Posterior vena cava (tissue), 2 donors: ENCODE measurements at regions not wholly inside any gene's neighbourhood (a gene's known extent, or its start where the extent isn't known, plus 50 kb on each side); places are given as distances from the start of the nearest gene placed in this dataset.

Source experiments
- DNase-seq: peaks from one replicate; pipeline ENCODE4 v3.0.0-alpha.2; 2020; ENCODE audit warnings: low spot score
- intact Hi-C, 2 donors: fragments of 100-400 bp; cut with DNase I; formaldehyde crosslinking; loops; one replicate each; pipeline versions ENCODE4 v1.14.1 to v1.14.2; 2022 to 2023
- donor health status: DM: yes; HTN: yes; CAD: no.
- donor health status: DM: yes; HTN: yes; CAD: no.

- DNase-seq: peak; percentile 5
- intact Hi-C loops: no loop called here
These were observed 676.1 kb downstream of the PTPRU start for GRCh38 chr1:29912425-29912824.

- DNase-seq: no peak
- intact Hi-C loops: loop anchor here in 1 of 2 donors (10.0 kb wide), 1 partner anchor 345 kb away; no protein-coding TSS in a partner anchor
These were observed 673.6 kb downstream of the PTPRU start for GRCh38 chr1:29909962-29910361.

- peak; percentile 41 for DNase-seq
- intact Hi-C loops: loop anchor here in 1 of 2 donors (10.0 kb wide), 1 partner anchor 347 kb away; no protein-coding TSS in a partner anchor
These were observed 671.3 kb downstream of the PTPRU start for GRCh38 chr1:29907596-29907995.

- intact Hi-C loops: loop anchor here in 1 of 2 donors (10.0 kb wide), 1 partner anchor 348 kb away; no protein-coding TSS in a partner anchor
- peak; percentile 30 for DNase-seq
These were observed 670.6 kb downstream of the PTPRU start for GRCh38 chr1:29906927-29907326.

- DNase-seq: no peak
These were observed 667.3 kb downstream of the PTPRU start for GRCh38 chr1:29903548-29904166.

GRCh38 chr1:29901624-29902325 lies 665.5 kb downstream of the PTPRU start:
- peak; percentile 30 for DNase-seq
- intact Hi-C loops: loop anchor here in 1 of 2 donors (10.0 kb wide), 1 partner anchor 353 kb away; no protein-coding TSS in a partner anchor

More at GRCh38 chr1:29903548-29904166, 667.3 kb downstream of the PTPRU start:
- intact Hi-C loops: loop anchor here in 1 of 2 donors (10.0 kb wide), 1 partner anchor 351 kb away; no protein-coding TSS in a partner anchor

- peak; percentile 54 for DNase-seq
- intact Hi-C loops: loop anchor here in 1 of 2 donors (10.0 kb wide), 1 partner anchor 354 kb away; no protein-coding TSS in a partner anchor
These were observed 664.4 kb downstream of the PTPRU start for GRCh38 chr1:29900712-29901111.

- intact Hi-C loops: loop anchor here in 1 of 2 donors (10.0 kb wide), 1 partner anchor 355 kb away; no protein-coding TSS in a partner anchor
- DNase-seq: peak; percentile 5
These were observed 663.9 kb downstream of the PTPRU start for GRCh38 chr1:29900104-29900679.

- DNase-seq: no peak
- intact Hi-C loops: no loop called here
These were observed 660.7 kb downstream of the PTPRU start for GRCh38 chr1:29896791-29897714.

- intact Hi-C loops: no loop called here
- DNase-seq: no peak
These were observed 660.0 kb downstream of the PTPRU start for GRCh38 chr1:29896300-29896699.

- peak; percentile 58 for DNase-seq
- intact Hi-C loops: no loop called here
These were observed 658.9 kb downstream of the PTPRU start for GRCh38 chr1:29895201-29895600.

GRCh38 chr1:29894311-29894710 lies 658.0 kb downstream of the PTPRU start:
- DNase-seq: no peak
- intact Hi-C loops: no loop called here

- intact Hi-C loops: no loop called here
These were observed 657.5 kb downstream of the PTPRU start for GRCh38 chr1:29893806-29894205.

GRCh38 chr1:29893046-29893723 lies 656.9 kb downstream of the PTPRU start:
- DNase-seq: no peak
- intact Hi-C loops: no loop called here

More at GRCh38 chr1:29893806-29894205, 657.5 kb downstream of the PTPRU start:
- no peak for DNase-seq

- no peak for DNase-seq
- intact Hi-C loops: no loop called here
These were observed 655.9 kb downstream of the PTPRU start for GRCh38 chr1:29892247-29892646.

GRCh38 chr1:29890201-29890959 lies 654.1 kb downstream of the PTPRU start:
- no peak for DNase-seq
- intact Hi-C loops: no loop called here

GRCh38 chr1:29889776-29890175 lies 653.5 kb downstream of the PTPRU start:
- intact Hi-C loops: no loop called here
- no peak for DNase-seq

GRCh38 chr1:29884740-29885139 lies 648.4 kb downstream of the PTPRU start:
- DNase-seq: no peak
- intact Hi-C loops: no loop called here
